OCI-LY7 (cell line): ENCODE measurements at regions not wholly inside any gene's neighbourhood (a gene's known extent, or its start where the extent isn't known, plus 50 kb on each side); places are given as distances from the start of the nearest gene placed in this dataset.

Experiments
- BruUV-seq: library from RNA; stranded (reverse); fragments of 400-500 nt; replicated peaks from 2 replicates; lab custom pipeline; 2021; lab: Mats Ljungman, UMichigan
- CTCF ChIA-PET: fragments of 300-600 bp; sonication (Branson Sonifier 250); formaldehyde crosslinking; loops from one replicate; lab custom pipeline; 2022; ENCODE audit warnings: antibody characterized with exemption; ENCODE audit not compliant: unreplicated experiment; lab: Charles Lee
- POLR2A ChIA-PET: fragments of 300-600 bp; sonication (Branson Sonifier 250); formaldehyde crosslinking; loops from one replicate; lab custom pipeline; 2022; ENCODE audit warnings: antibody characterized with exemption; lab: Charles Lee
- DNase-seq: peaks from one replicate; pipeline ENCODE4 v3.0.0-alpha.2; 2015; ENCODE audit warnings: low spot score
- H2AFZ ChIP-seq: fragments of 200-600 bp; sonication (generic), shearing (Covaris generic); 2 replicates; pipeline ENCODE4 v1.6.1; 2014; ENCODE audit warnings: mild to moderate bottlenecking, antibody characterized with exemption, low read length, moderate library complexity
- H3K27ac ChIP-seq: fragments of 200-600 bp; sonication (generic); 2 replicates; pipeline ENCODE4 v1.5.1; 2014; ENCODE audit warnings: mixed run types, low read depth, mild to moderate bottlenecking, moderate library complexity, low read length, inconsistent platforms; ENCODE audit not compliant: poor library complexity, severe bottlenecking
- H3K36me3 ChIP-seq: fragments of 200-600 bp; sonication (generic); 2 replicates; pipeline ENCODE4 v1.6.1; 2014; ENCODE audit warnings: mild to moderate bottlenecking, antibody characterized with exemption, low read length, moderate library complexity, mixed read lengths; ENCODE audit not compliant: insufficient read depth
- H3K4me1 ChIP-seq: fragments of 200-600 bp; sonication (generic); 2 replicates; pipeline ENCODE4 v1.5.1; 2014; ENCODE audit warnings: mild to moderate bottlenecking, low read length; ENCODE audit not compliant: insufficient read depth, poor library complexity, severe bottlenecking
- H3K4me2 ChIP-seq: fragments of 200-600 bp; sonication (generic); 2 replicates; pipeline ENCODE4 v1.6.1; 2014; ENCODE audit warnings: mild to moderate bottlenecking, low read length
- H3K4me3 ChIP-seq: fragments of 200-600 bp; sonication (generic); 2 replicates; pipeline ENCODE4 v1.5.1; 2014; ENCODE audit warnings: mild to moderate bottlenecking, low read depth, low read length; ENCODE audit not compliant: poor library complexity, severe bottlenecking
- H3K79me2 ChIP-seq: fragments of 200-600 bp; sonication (generic); 2 replicates; pipeline ENCODE4 v1.6.1; 2016; ENCODE audit warnings: low read depth, mild to moderate bottlenecking, low read length, moderate library complexity, mixed read lengths; ENCODE audit not compliant: insufficient read depth
- H3K9me2 ChIP-seq: fragments of 200-600 bp; sonication (generic); 2 replicates; pipeline ENCODE4 v1.6.1; 2016; ENCODE audit warnings: mild to moderate bottlenecking, low read length, mixed read lengths; ENCODE audit not compliant: insufficient read depth
- H3K9me3 ChIP-seq: fragments of 200-600 bp; sonication (generic); 2 replicates; pipeline ENCODE4 v1.6.1; 2014; ENCODE audit warnings: mild to moderate bottlenecking, mixed run types, low read length, mixed read lengths
- H4K20me1 ChIP-seq: fragments of 200-600 bp; sonication (generic); 2 replicates; pipeline ENCODE4 v1.6.1; 2014; ENCODE audit warnings: mild to moderate bottlenecking, antibody characterized with exemption, low read length, moderate library complexity, mixed read lengths; ENCODE audit not compliant: insufficient read depth
- EZH2phosphoT487 ChIP-seq: fragments of 200-600 bp; sonication (generic); IDR thresholded peaks from 2 replicates; pipeline ENCODE4 v1.6.1; 2018; ENCODE audit warnings: low read depth, borderline replicate concordance, mild to moderate bottlenecking, mixed run types, antibody characterized with exemption, low read length, moderate library complexity, mixed read lengths
- intact Hi-C: fragments of 100-400 bp; cut with micrococcal nuclease; formaldehyde crosslinking; loops from one replicate; pipeline ENCODE4 v1.10.0; 2022; ENCODE audit not compliant: unreplicated experiment
- TF ChIP-seq, protein P1 (sequence below): fragments of 200-600 bp; sonication (generic); conservative IDR thresholded peaks from 2 replicates; pipeline ENCODE4 v1.5.1; 2014; ENCODE audit warnings: mild to moderate bottlenecking, antibody characterized with exemption, low read length, moderate library complexity, mixed read lengths

GRCh38 chr9:75642522-75642921 lies 248.0 kb upstream of the PCSK5 start:
- H3K27ac ChIP-seq: no peak overlapping the region
- ChIA-PET POLR2A (no interaction called here), CTCF (no interaction called here)
- no peak overlapping the region for H3K4me2 ChIP-seq
- no peak for DNase-seq
- H4K20me1 ChIP-seq: no peaks in the 10 kb centered on the region
- TF ChIP-seq, protein P1, sequence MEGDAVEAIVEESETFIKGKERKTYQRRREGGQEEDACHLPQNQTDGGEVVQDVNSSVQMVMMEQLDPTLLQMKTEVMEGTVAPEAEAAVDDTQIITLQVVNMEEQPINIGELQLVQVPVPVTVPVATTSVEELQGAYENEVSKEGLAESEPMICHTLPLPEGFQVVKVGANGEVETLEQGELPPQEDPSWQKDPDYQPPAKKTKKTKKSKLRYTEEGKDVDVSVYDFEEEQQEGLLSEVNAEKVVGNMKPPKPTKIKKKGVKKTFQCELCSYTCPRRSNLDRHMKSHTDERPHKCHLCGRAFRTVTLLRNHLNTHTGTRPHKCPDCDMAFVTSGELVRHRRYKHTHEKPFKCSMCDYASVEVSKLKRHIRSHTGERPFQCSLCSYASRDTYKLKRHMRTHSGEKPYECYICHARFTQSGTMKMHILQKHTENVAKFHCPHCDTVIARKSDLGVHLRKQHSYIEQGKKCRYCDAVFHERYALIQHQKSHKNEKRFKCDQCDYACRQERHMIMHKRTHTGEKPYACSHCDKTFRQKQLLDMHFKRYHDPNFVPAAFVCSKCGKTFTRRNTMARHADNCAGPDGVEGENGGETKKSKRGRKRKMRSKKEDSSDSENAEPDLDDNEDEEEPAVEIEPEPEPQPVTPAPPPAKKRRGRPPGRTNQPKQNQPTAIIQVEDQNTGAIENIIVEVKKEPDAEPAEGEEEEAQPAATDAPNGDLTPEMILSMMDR: no peak
- no peak for TF ChIP-seq EZH2phosphoT487
- no peak overlapping the region for H2AFZ ChIP-seq
- no peaks in the 10 kb centered on the region for H3K9me3 ChIP-seq
- H3K79me2 ChIP-seq: no peaks in the 10 kb centered on the region
- H3K9me2 ChIP-seq: no peaks in the 10 kb centered on the region
- intact Hi-C loops: no loop called here
- no TSS peak for BruUV-seq
- no peaks in the 10 kb centered on the region for H3K36me3 ChIP-seq
- H3K4me1 ChIP-seq: peaks cover 20% of the 10 kb centered on the region
- H3K4me3 ChIP-seq: no peak overlapping the region

- POLR2A ChIA-PET: no interaction called here
- Histone ChIP-seq H3K9me3 (no peaks in the 10 kb centered on the region), H2AFZ (peak overlapping the region; percentile 50), H3K9me2 (no peaks in the 10 kb centered on the region), H3K79me2 (no peaks in the 10 kb centered on the region), H3K27ac (no peak overlapping the region), H4K20me1 (no peaks in the 10 kb centered on the region), H3K36me3 (no peaks in the 10 kb centered on the region), H3K4me2 (peak overlapping the region; percentile 13; the same call in 1 of the 2 replicates), H3K4me1 (peaks cover 19% of the 10 kb centered on the region), H3K4me3 (no peak overlapping the region)
- TF ChIP-seq EZH2phosphoT487: no peak
- TF ChIP-seq, protein P1: no peak
- CTCF ChIA-PET: no interaction called here
- intact Hi-C loops: no loop called here
- no TSS peak for BruUV-seq
- peak; percentile 17 for DNase-seq
Observed at GRCh38 chr9:75644649-75645048, 245.8 kb upstream of the PCSK5 start.

GRCh38 chr9:75648034-75648433 lies 242.4 kb upstream of the PCSK5 start:
- Histone ChIP-seq H3K36me3 (no peaks in the 10 kb centered on the region), H3K4me1 (peaks cover 6% of the 10 kb centered on the region), H2AFZ (no peak overlapping the region), H3K9me2 (no peaks in the 10 kb centered on the region), H3K4me3 (no peak overlapping the region), H3K4me2 (no peak overlapping the region), H4K20me1 (no peaks in the 10 kb centered on the region), H3K27ac (no peak overlapping the region), H3K79me2 (no peaks in the 10 kb centered on the region), H3K9me3 (no peaks in the 10 kb centered on the region)
- ChIA-PET POLR2A (no interaction called here), CTCF (no interaction called here)
- TF ChIP-seq EZH2phosphoT487: no peak
- TF ChIP-seq, protein P1: no peak
- no TSS peak for BruUV-seq
- DNase-seq: no peak
- intact Hi-C loops: no loop called here
